PC-3 (cell line): ENCODE measurements at regions not wholly inside any gene's neighbourhood (a gene's known extent, or its start where the extent isn't known, plus 50 kb on each side); places are given as distances from the start of the nearest gene placed in this dataset.

ENCODE experiments used
- CTCF ChIP-seq: fragments of 300-600 bp; sonication (generic); conservative IDR thresholded peaks from 2 replicates; pipeline ENCODE4 v1.5.1; 2017; ENCODE audit warnings: antibody characterized with exemption, low read depth, mild to moderate bottlenecking, low read length
- EZH2 ChIP-seq: fragments of 300-600 bp; sonication (generic); IDR thresholded peaks from one replicate; pipeline ENCODE4 v1.6.1; 2017; ENCODE audit warnings: antibody characterized with exemption, mild to moderate bottlenecking, low read length; ENCODE audit not compliant: unreplicated experiment

GRCh38 chr1:181910905-181911304 is 150.6 kb downstream of the ZNF648 start:
- TF ChIP-seq CTCF (peak; percentile 39), EZH2 (no peak)
